Activated CD8-positive, alpha-beta T cell treated with anti-CD3 and anti-CD28 coated beads for 36 hours (primary cell): ENCODE measurements at regions not wholly inside any gene's neighbourhood (a gene's known extent, or its start where the extent isn't known, plus 50 kb on each side); places are given as distances from the start of the nearest gene placed in this dataset.

Experiments used
- ATAC-seq: fragments of 200-7000 bp; cut with Tn5 transposase; one replicate; pipeline ENCODE4 v1.10.0; 2021; ENCODE audit warnings: mild to moderate bottlenecking, moderate library complexity
- CTCF ChIA-PET: fragments of 350-600 bp; sonication (Branson Sonifier 250); formaldehyde crosslinking; loops from one replicate; lab custom pipeline; 2021; ENCODE audit warnings: antibody characterized with exemption; lab: Charles Lee
- POLR2A ChIA-PET: fragments of 350-600 bp; sonication (Branson Sonifier 250); formaldehyde crosslinking; loops from one replicate; lab custom pipeline; 2021; ENCODE audit warnings: antibody characterized with exemption; lab: Charles Lee
- DNase-seq: peaks from one replicate; pipeline ENCODE4 v3.0.0-alpha.2; 2020
- H3K27ac Mint-ChIP-seq: one replicate; pipeline ENCODE4 v1.8.0; 2021; ENCODE audit warnings: mild to moderate bottlenecking, mixed read lengths
- H3K27me3 Mint-ChIP-seq: one replicate; pipeline ENCODE4 v1.8.0; 2021; ENCODE audit warnings: mixed read lengths
- H3K36me3 Mint-ChIP-seq: one replicate; pipeline ENCODE4 v1.8.0; 2021; ENCODE audit warnings: low read depth, mixed read lengths
- H3K4me1 Mint-ChIP-seq: one replicate; pipeline ENCODE4 v1.8.0; 2021; ENCODE audit warnings: low read depth, mixed read lengths
- H3K4me3 Mint-ChIP-seq: one replicate; pipeline ENCODE4 v1.8.0; 2021; ENCODE audit warnings: mild to moderate bottlenecking, moderate library complexity, mixed read lengths
- H3K9me3 Mint-ChIP-seq: one replicate; pipeline ENCODE4 v1.8.0; 2021; ENCODE audit warnings: mixed read lengths
- intact Hi-C: fragments of 100-400 bp; cut with micrococcal nuclease; formaldehyde crosslinking; loops from one replicate; pipeline ENCODE4 v1.10.0; 2022
- TF ChIP-seq, protein P1 (sequence below): fragments of 200-600 bp; IDR thresholded peaks from one replicate; pipeline ENCODE4 v1.8.0; 2022; ENCODE audit warnings: antibody characterized with exemption, mild to moderate bottlenecking

DNA sequence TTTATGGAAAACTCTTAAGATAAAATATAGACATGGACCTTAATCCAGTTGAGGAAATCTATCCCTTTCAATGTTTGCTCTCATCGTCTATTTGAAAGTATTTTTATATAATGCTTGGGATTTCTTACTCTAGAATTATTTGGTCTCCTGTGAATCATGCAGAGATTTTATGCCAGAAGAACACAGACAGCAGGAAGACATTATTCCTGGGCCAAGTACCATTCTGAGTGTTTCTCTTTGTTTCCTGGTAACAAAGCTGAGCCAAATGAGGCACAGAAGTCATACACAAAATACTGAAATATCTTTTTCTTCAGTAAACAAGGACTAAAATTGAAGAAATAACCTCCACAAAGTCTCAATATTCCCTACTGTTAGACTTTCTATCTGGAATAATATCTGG, 538.2 kb upstream of the EYS start:
- ChIA-PET POLR2A (no interaction called here), CTCF (no interaction called here)
- TF ChIP-seq, protein P1, sequence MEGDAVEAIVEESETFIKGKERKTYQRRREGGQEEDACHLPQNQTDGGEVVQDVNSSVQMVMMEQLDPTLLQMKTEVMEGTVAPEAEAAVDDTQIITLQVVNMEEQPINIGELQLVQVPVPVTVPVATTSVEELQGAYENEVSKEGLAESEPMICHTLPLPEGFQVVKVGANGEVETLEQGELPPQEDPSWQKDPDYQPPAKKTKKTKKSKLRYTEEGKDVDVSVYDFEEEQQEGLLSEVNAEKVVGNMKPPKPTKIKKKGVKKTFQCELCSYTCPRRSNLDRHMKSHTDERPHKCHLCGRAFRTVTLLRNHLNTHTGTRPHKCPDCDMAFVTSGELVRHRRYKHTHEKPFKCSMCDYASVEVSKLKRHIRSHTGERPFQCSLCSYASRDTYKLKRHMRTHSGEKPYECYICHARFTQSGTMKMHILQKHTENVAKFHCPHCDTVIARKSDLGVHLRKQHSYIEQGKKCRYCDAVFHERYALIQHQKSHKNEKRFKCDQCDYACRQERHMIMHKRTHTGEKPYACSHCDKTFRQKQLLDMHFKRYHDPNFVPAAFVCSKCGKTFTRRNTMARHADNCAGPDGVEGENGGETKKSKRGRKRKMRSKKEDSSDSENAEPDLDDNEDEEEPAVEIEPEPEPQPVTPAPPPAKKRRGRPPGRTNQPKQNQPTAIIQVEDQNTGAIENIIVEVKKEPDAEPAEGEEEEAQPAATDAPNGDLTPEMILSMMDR: no peak
- no peak for DNase-seq
- H3K4me3 Mint-ChIP-seq: no peak overlapping the region
- H3K36me3 Mint-ChIP-seq: no peaks in the 10 kb centered on the region
- no peak overlapping the region for H3K27ac Mint-ChIP-seq
- intact Hi-C loops: no loop called here
- no peaks in the 10 kb centered on the region for H3K27me3 Mint-ChIP-seq
- peaks cover 4% of the 10 kb centered on the region for H3K9me3 Mint-ChIP-seq
- ATAC-seq: no peak
- no peaks in the 10 kb centered on the region for H3K4me1 Mint-ChIP-seq

DNA sequence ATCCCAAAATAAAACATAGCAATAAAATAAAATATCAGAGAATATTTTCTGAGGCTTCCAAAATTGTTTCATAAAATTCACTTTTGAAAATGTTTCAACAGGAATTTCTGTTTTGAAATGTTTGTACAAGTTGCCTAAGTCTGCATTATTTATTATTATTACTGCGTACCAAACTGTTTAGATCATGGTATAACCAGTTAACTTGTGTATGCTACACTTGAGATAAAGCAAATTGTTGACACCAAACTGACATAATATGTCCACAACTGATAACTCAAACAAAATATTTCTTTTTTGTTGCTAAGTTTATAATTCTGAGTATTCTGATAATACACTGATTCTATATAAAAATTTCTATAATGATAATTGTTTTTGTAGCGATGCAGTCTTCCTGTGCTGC, 531.8 kb upstream of the EYS start:
- Mint-ChIP-seq H3K4me1 (no peaks in the 10 kb centered on the region), H3K4me3 (no peak overlapping the region), H3K9me3 (peaks cover 5% of the 10 kb centered on the region), H3K27ac (no peak overlapping the region), H3K36me3 (no peaks in the 10 kb centered on the region), H3K27me3 (no peaks in the 10 kb centered on the region)
- ATAC-seq (no peak), DNase-seq (no peak)
- TF ChIP-seq, protein P1: no peak
- intact Hi-C loops: no loop called here
- ChIA-PET POLR2A (no interaction called here), CTCF (no interaction called here)

DNA sequence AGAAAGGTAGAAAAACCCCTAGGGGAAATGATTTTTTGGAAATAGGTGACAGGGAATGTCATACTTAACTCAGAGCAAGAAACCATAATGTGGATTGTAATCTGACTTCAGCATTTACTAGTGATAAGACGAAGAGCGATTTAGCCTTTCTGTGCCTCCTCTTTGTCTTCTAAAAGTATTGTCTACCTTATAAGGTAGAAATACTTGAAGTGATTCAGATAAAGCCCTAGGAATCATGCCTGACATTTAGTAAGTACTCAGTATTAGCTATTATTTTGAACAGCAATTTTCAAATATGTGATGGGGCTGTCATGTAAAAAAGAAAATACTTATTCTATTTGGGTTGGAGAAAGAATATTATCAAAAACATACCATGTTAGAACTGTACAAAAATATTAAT, 525.9 kb upstream of the EYS start:
- peaks cover 9% of the 10 kb centered on the region for H3K9me3 Mint-ChIP-seq
- ATAC-seq: no peak
- no peaks in the 10 kb centered on the region for H3K4me1 Mint-ChIP-seq
- TF ChIP-seq, protein P1: no peak
- no peak for DNase-seq
- intact Hi-C loops: no loop called here
- CTCF ChIA-PET: no interaction called here
- H3K36me3 Mint-ChIP-seq: no peaks in the 10 kb centered on the region
- no peak overlapping the region for H3K27ac Mint-ChIP-seq
- POLR2A ChIA-PET: no interaction called here
- no peaks in the 10 kb centered on the region for H3K27me3 Mint-ChIP-seq
- no peak overlapping the region for H3K4me3 Mint-ChIP-seq

DNA sequence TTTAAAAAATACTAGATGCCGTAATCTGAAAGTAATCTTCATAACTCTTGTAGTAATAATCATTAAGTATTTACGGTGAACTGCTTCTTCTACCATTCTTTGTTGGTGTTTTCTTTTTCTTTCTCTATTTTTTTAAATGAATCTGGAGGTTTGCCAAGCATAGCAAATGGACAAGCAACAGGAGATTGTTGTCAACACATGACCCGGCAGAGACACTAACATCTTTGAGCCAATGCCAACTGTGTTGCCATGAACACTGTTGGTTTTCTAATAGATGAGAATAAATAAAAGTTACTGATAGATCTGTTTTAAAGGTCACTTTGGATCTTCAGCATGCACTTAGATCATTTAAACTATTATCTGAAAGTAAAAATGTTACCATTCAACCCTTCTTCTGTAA, 523.6 kb upstream of the EYS start:
- Mint-ChIP-seq H3K36me3 (no peaks in the 10 kb centered on the region), H3K4me3 (no peak overlapping the region), H3K27ac (no peak overlapping the region), H3K4me1 (no peaks in the 10 kb centered on the region), H3K9me3 (peaks cover 7% of the 10 kb centered on the region), H3K27me3 (no peaks in the 10 kb centered on the region)
- ChIA-PET POLR2A (no interaction called here), CTCF (no interaction called here)
- DNase-seq (no peak), ATAC-seq (no peak)
- intact Hi-C loops: no loop called here
- TF ChIP-seq, protein P1: no peak

DNA sequence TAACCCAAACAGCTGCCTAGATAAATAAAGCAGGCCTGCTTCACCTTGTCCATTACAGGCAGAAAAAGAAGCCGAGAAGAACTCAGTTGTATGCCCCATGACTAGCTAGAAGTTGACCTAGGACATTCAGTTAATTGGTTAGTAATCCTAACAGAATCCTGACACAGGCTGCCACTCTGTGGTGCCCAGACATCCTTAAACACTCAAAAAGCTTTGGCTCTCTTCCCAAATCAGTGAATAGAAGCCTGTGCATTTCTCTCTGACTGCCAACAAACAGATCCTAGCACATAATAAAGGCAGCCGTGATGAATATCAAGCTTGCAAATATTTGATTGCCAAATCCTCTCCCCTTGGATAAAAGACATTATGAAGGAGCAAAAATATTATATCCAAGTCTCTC, 519.1 kb upstream of the EYS start:
- no peak overlapping the region for H3K4me3 Mint-ChIP-seq
- DNase-seq (no peak), ATAC-seq (no peak)
- H3K27me3 Mint-ChIP-seq: no peaks in the 10 kb centered on the region
- H3K27ac Mint-ChIP-seq: no peak overlapping the region
- intact Hi-C loops: no loop called here
- ChIA-PET POLR2A (no interaction called here), CTCF (interaction anchor here (0.6 kb wide), 1 partner anchor 10 kb away, joined by 4 read pairs; no protein-coding TSS in a partner anchor)
- H3K9me3 Mint-ChIP-seq: peaks cover 6% of the 10 kb centered on the region
- no peaks in the 10 kb centered on the region for H3K36me3 Mint-ChIP-seq
- TF ChIP-seq, protein P1: no peak
- H3K4me1 Mint-ChIP-seq: no peaks in the 10 kb centered on the region
